Astrocyte of the hippocampus (primary cell): ENCODE measurements at regions not wholly inside any gene's neighbourhood (a gene's known extent, or its start where the extent isn't known, plus 50 kb on each side); places are given as distances from the start of the nearest gene placed in this dataset.

Source experiments
- DNase-seq: peaks from one replicate; pipeline ENCODE4 v3.0.0; 2011; ENCODE audit warnings: low read depth, low spot score

DNA sequence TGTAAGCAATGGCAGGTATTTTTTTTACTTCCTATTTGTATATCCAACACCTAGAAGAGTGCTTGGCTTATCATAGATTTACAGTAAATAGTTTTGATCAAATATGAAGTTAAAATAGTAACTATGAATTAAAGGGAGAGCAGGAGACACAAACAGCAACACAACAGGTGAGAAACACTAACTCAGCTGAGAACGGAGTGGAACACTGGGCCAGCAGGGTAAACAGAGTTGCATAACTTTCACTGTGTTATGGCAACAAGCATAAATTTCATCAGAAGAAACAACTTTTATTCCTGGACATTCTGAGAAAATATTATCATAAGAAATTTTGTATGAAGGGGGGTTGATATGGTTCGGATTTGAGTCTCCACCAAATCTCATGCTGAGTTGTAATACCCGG lies 52.2 kb upstream of the SMIM30 start:
- DNase-seq: no peak
